Subcutaneous abdominal adipose tissue (tissue), 5 donors: ENCODE measurements at regions not wholly inside any gene's neighbourhood (a gene's known extent, or its start where the extent isn't known, plus 50 kb on each side); places are given as distances from the start of the nearest gene placed in this dataset.

Source experiments
- H3K27ac ChIP-seq: one replicate; pipeline ENCODE4 v1.7.0; 2013; ENCODE audit warnings: low read depth, mild to moderate bottlenecking, inconsistent platforms, low read length, moderate library complexity
- H3K27me3 ChIP-seq, 5 donors: one replicate each; pipeline ENCODE4 v1.7.0; 2013; ENCODE audit warnings: low read length in 5 of 5, inconsistent platforms in 1 of 5; ENCODE audit not compliant: control insufficient read depth in 5 of 5, insufficient read depth in 4 of 5
- H3K36me3 ChIP-seq, 5 donors: one replicate each; pipeline ENCODE4 v1.7.0; 2013; ENCODE audit warnings: low read length in 5 of 5; ENCODE audit not compliant: control insufficient read depth in 5 of 5, insufficient read depth in 5 of 5
- H3K4me1 ChIP-seq, 5 donors: one replicate each; pipeline ENCODE4 v1.7.0; 2013; ENCODE audit warnings: low read length in 5 of 5, mild to moderate bottlenecking in 3 of 5, moderate library complexity in 1 of 5; ENCODE audit not compliant: control insufficient read depth in 5 of 5, insufficient read depth in 5 of 5
- H3K4me3 ChIP-seq, 5 donors: one replicate each; pipeline ENCODE4 v1.7.0; 2013; ENCODE audit warnings: low read length in 5 of 5, low read depth in 1 of 5
- H3K9ac ChIP-seq, 5 donors: one replicate each; pipeline ENCODE4 v1.7.0; 2013; ENCODE audit warnings: low read length in 5 of 5, mild to moderate bottlenecking in 4 of 5, moderate library complexity in 3 of 5
- H3K9me3 ChIP-seq, 5 donors: one replicate each; pipeline ENCODE4 v1.7.0; 2013; ENCODE audit warnings: low read length in 5 of 5; ENCODE audit not compliant: control insufficient read depth in 5 of 5
- donor health status: healthy.
- donor health status: healthy.
- donor health status: healthy.
- donor health status: healthy.
- donor health status: healthy.

GRCh38 chr1:90561911-90562310, 155.2 kb downstream of the BARHL2 start:
- H3K4me3 ChIP-seq = no peak overlapping the region
- H3K27ac ChIP-seq = no peak overlapping the region
- no peaks in the 10 kb centered on the region for H3K36me3 ChIP-seq
- peaks cover 0 to 2% (median 0%) of the 10 kb centered on the region in 5 donors for H3K27me3 ChIP-seq
- no peaks in the 10 kb centered on the region for H3K9me3 ChIP-seq
- H3K9ac ChIP-seq = no peak overlapping the region
- no peaks in the 10 kb centered on the region for H3K4me1 ChIP-seq

- Histone ChIP-seq H3K27me3 (peaks cover 0 to 2% (median 0%) of the 10 kb centered on the region in 5 donors), H3K9me3 (no peaks in the 10 kb centered on the region), H3K9ac (no peak overlapping the region), H3K27ac (no peak overlapping the region), H3K4me1 (no peaks in the 10 kb centered on the region), H3K36me3 (no peaks in the 10 kb centered on the region), H3K4me3 (no peak overlapping the region)
Observed at GRCh38 chr1:90561103-90561783, 155.9 kb downstream of the BARHL2 start.

- no peak overlapping the region for H3K9ac ChIP-seq
- no peaks in the 10 kb centered on the region for H3K4me1 ChIP-seq
- H3K27ac ChIP-seq = no peak overlapping the region
Observed at GRCh38 chr1:90558754-90559378, 158.2 kb downstream of the BARHL2 start.

GRCh38 chr1:90558126-90558525, 159.0 kb downstream of the BARHL2 start:
- Histone ChIP-seq H3K4me3 (no peak overlapping the region), H3K36me3 (no peaks in the 10 kb centered on the region), H3K9me3 (no peaks in the 10 kb centered on the region), H3K4me1 (no peaks in the 10 kb centered on the region), H3K9ac (no peak overlapping the region), H3K27ac (no peak overlapping the region), H3K27me3 (peaks cover 0 to 2% (median 0%) of the 10 kb centered on the region in 5 donors)

More at GRCh38 chr1:90558754-90559378, 158.2 kb downstream of the BARHL2 start:
- Histone ChIP-seq H3K9me3 (no peaks in the 10 kb centered on the region), H3K27me3 (peaks cover 0 to 2% (median 0%) of the 10 kb centered on the region in 5 donors), H3K4me3 (no peak overlapping the region), H3K36me3 (no peaks in the 10 kb centered on the region)

GRCh38 chr1:90557706-90558105, 159.4 kb downstream of the BARHL2 start:
- Histone ChIP-seq H3K36me3 (no peaks in the 10 kb centered on the region), H3K27ac (no peak overlapping the region), H3K4me1 (no peaks in the 10 kb centered on the region), H3K4me3 (no peak overlapping the region), H3K27me3 (peaks cover 0 to 2% (median 0%) of the 10 kb centered on the region in 5 donors), H3K9me3 (no peaks in the 10 kb centered on the region), H3K9ac (no peak overlapping the region)

GRCh38 chr1:90550626-90551406, 166.3 kb downstream of the BARHL2 start:
- no peaks in the 10 kb centered on the region for H3K4me1 ChIP-seq
- peaks cover 0 to 4% (median 0%) of the 10 kb centered on the region in 5 donors for H3K27me3 ChIP-seq
- H3K9ac ChIP-seq = no peak overlapping the region
- H3K9me3 ChIP-seq = no peaks in the 10 kb centered on the region
- no peaks in the 10 kb centered on the region for H3K36me3 ChIP-seq
- H3K4me3 ChIP-seq = no peak overlapping the region
- H3K27ac ChIP-seq = no peak overlapping the region

GRCh38 chr1:90544356-90544755, 172.7 kb downstream of the BARHL2 start:
- H3K9ac ChIP-seq = no peak overlapping the region
- no peak overlapping the region for H3K27ac ChIP-seq
- no peaks in the 10 kb centered on the region for H3K9me3 ChIP-seq
- H3K36me3 ChIP-seq = no peaks in the 10 kb centered on the region
- H3K4me3 ChIP-seq = no peak overlapping the region
- H3K27me3 ChIP-seq = no peaks in the 10 kb centered on the region
- no peaks in the 10 kb centered on the region for H3K4me1 ChIP-seq

- Histone ChIP-seq H3K36me3 (no peaks in the 10 kb centered on the region), H3K27me3 (no peaks in the 10 kb centered on the region), H3K27ac (no peak overlapping the region), H3K4me3 (no peak overlapping the region), H3K9me3 (no peaks in the 10 kb centered on the region), H3K9ac (no peak overlapping the region), H3K4me1 (no peaks in the 10 kb centered on the region)
Observed at GRCh38 chr1:90537606-90538362, 179.3 kb downstream of the BARHL2 start.

GRCh38 chr1:90534663-90535295, 182.3 kb downstream of the BARHL2 start:
- no peak overlapping the region for H3K4me3 ChIP-seq

More at GRCh38 chr1:90534663-90535295, 182.3 kb downstream of the BARHL2 start:
- no peaks in the 10 kb centered on the region for H3K9me3 ChIP-seq
- H3K36me3 ChIP-seq = no peaks in the 10 kb centered on the region
- no peak overlapping the region for H3K9ac ChIP-seq
- H3K27ac ChIP-seq = no peak overlapping the region
- H3K4me1 ChIP-seq = no peaks in the 10 kb centered on the region
- H3K27me3 ChIP-seq = no peaks in the 10 kb centered on the region
